Prostate gland (tissue), 2 donors: ENCODE measurements at regions not wholly inside any gene's neighbourhood (a gene's known extent, or its start where the extent isn't known, plus 50 kb on each side); places are given as distances from the start of the nearest gene placed in this dataset.

Experiments
- CTCF ChIP-seq, 4 experiments: fragments of 200-600 bp in 2 of 4; fragments of 450-650 bp in 2 of 4; sonication (generic) in 2 of 4; IDR thresholded peaks; 1 replicate in 3 of 4; 2 replicates in 1 of 4; pipeline ENCODE4 v1.5.1; 2016 to 2019; ENCODE audit warnings: antibody characterized with exemption in 4 of 4, mild to moderate bottlenecking in 2 of 4, moderate library complexity in 2 of 4
- POLR2A ChIP-seq: fragments of 450-650 bp; IDR thresholded peaks from one replicate; pipeline ENCODE4 v1.6.1; 2016; ENCODE audit warnings: antibody characterized with exemption, mild to moderate bottlenecking

GRCh38 chr13:84443463-84443862, 561.2 kb upstream of the SLITRK1 start:
- TF ChIP-seq POLR2A = no peak
- no peak for TF ChIP-seq CTCF (IDR thresholded peaks at IDR 0.05)
